ENCODE measurements at regions not wholly inside any gene's neighbourhood (a gene's known extent, or its start where the extent isn't known, plus 50 kb on each side); places are given as distances from the start of the nearest gene placed in this dataset.
"Not testable (repeated sequence)": the region's sequence is repeated elsewhere in the genome, so short reads cannot be mapped to it uniquely, and the experiment has no call there.

DNA sequence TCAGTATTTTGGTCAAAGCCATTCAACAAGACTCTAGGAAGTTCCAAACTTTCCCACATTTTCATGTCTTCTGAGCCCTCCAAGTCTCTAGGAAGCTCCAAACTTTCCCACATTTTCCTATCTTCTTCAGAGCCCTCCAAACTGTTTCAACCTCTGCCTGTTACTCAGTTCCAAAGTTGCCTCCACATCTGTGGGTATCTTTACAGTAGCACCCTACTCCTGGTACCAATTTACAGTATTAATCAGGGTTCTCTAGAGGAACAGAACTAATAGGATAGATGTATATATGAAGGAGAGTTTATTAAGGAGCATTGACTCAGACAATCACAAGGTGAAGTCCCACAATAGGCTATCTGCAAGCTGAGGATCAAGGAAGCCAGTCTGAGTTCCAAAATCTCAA is 296.0 kb upstream of the CCL2 start:
- TF ChIP-seq CTCF (conservative IDR thresholded peaks at IDR 0.05; ENCODE audit: low read length); EZH2phosphoT487 (IDR thresholded peaks at IDR 0.05; ENCODE audit: borderline replicate concordance): not testable (repeated sequence)

Data from Loucy (cell line).